Endothelial cell (in vitro differentiated cells): ENCODE measurements at regions not wholly inside any gene's neighbourhood (a gene's known extent, or its start where the extent isn't known, plus 50 kb on each side); places are given as distances from the start of the nearest gene placed in this dataset.

ENCODE experiments used
- DNase-seq: peaks from one replicate; pipeline ENCODE4 v3.0.0; 2021; ENCODE audit warnings: low spot score
- H3K27ac Mint-ChIP-seq: one replicate; pipeline ENCODE4 v1.8.0; 2021; ENCODE audit warnings: mixed read lengths, inconsistent platforms; ENCODE audit not compliant: unreplicated experiment
- H3K27me3 Mint-ChIP-seq: one replicate; pipeline ENCODE4 v1.8.0; 2021; ENCODE audit warnings: mild to moderate bottlenecking, moderate library complexity, mixed read lengths, inconsistent platforms; ENCODE audit not compliant: unreplicated experiment
- H3K36me3 Mint-ChIP-seq: one replicate; pipeline ENCODE4 v1.8.0; 2021; ENCODE audit warnings: mild to moderate bottlenecking, low read depth, mixed read lengths, inconsistent platforms; ENCODE audit not compliant: unreplicated experiment
- H3K4me1 Mint-ChIP-seq: one replicate; pipeline ENCODE4 v1.8.0; 2021; ENCODE audit warnings: mild to moderate bottlenecking, mixed read lengths, inconsistent platforms; ENCODE audit not compliant: unreplicated experiment
- H3K4me3 Mint-ChIP-seq: one replicate; pipeline ENCODE4 v1.8.0; 2021; ENCODE audit warnings: mild to moderate bottlenecking, mixed read lengths, inconsistent platforms; ENCODE audit not compliant: unreplicated experiment
- H3K9me3 Mint-ChIP-seq: one replicate; pipeline ENCODE4 v1.8.0; 2021; ENCODE audit warnings: mixed read lengths, inconsistent platforms; ENCODE audit not compliant: unreplicated experiment
- TF ChIP-seq, protein P1 (sequence below): fragments of 200-600 bp; sonication (generic); IDR thresholded peaks from one replicate; pipeline ENCODE4 v1.5.0; 2021; ENCODE audit warnings: antibody characterized with exemption; ENCODE audit not compliant: unreplicated experiment

GRCh38 chr5:27276119-27276518, 237.7 kb upstream of the CDH9 start:
- H3K4me3 Mint-ChIP-seq = no peak overlapping the region
- DNase-seq = no peak
- no peaks in the 10 kb centered on the region for H3K27me3 Mint-ChIP-seq
- TF ChIP-seq, protein P1, sequence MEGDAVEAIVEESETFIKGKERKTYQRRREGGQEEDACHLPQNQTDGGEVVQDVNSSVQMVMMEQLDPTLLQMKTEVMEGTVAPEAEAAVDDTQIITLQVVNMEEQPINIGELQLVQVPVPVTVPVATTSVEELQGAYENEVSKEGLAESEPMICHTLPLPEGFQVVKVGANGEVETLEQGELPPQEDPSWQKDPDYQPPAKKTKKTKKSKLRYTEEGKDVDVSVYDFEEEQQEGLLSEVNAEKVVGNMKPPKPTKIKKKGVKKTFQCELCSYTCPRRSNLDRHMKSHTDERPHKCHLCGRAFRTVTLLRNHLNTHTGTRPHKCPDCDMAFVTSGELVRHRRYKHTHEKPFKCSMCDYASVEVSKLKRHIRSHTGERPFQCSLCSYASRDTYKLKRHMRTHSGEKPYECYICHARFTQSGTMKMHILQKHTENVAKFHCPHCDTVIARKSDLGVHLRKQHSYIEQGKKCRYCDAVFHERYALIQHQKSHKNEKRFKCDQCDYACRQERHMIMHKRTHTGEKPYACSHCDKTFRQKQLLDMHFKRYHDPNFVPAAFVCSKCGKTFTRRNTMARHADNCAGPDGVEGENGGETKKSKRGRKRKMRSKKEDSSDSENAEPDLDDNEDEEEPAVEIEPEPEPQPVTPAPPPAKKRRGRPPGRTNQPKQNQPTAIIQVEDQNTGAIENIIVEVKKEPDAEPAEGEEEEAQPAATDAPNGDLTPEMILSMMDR = no peak
- no peaks in the 10 kb centered on the region for H3K4me1 Mint-ChIP-seq
- no peaks in the 10 kb centered on the region for H3K9me3 Mint-ChIP-seq
- no peak overlapping the region for H3K27ac Mint-ChIP-seq
- no peaks in the 10 kb centered on the region for H3K36me3 Mint-ChIP-seq

DNA sequence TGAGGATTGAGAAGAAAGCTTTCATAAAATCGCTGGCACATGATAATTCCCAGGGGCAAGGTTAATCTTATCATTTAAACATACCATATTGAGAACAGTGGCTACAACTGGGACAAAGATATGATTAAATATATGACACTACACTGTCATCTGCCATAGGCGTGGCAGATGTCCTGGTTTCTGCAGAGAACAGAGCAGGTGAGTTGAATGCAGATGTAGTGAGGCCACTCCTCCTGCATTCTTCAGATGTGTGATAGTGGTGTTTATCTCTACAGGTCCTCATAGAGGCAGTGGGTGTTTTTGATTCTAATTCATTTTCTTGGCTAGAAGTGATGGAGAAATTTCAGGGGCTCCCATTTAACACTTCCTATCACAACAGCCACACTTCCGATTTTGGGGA, 237.0 kb upstream of the CDH9 start:
- TF ChIP-seq, protein P1 = no peak
- H3K4me3 Mint-ChIP-seq = no peak overlapping the region
- H3K27ac Mint-ChIP-seq = no peak overlapping the region
- no peaks in the 10 kb centered on the region for H3K9me3 Mint-ChIP-seq
- H3K27me3 Mint-ChIP-seq = no peaks in the 10 kb centered on the region
- no peak for DNase-seq
- no peaks in the 10 kb centered on the region for H3K4me1 Mint-ChIP-seq
- no peaks in the 10 kb centered on the region for H3K36me3 Mint-ChIP-seq

DNA sequence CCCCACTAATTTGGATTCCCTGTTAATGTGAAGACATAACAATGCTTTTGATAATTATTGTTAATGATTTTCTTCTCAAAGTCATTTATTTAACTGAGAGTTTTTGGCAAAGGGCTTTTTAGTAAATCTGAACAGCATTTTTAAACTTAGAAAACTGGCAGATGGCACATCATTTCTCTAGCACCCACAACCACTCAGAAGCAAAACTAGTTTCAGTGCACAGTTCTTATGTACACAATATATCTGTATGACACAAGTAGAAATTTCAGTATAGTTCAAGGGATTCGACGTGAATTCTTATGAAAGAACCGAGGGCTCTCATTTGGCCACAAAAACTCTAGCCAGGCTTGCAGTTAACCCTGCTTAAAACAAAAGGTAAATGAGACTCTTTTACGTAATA, 231.4 kb upstream of the CDH9 start:
- no peak for DNase-seq
- Mint-ChIP-seq H3K36me3 (no peaks in the 10 kb centered on the region), H3K9me3 (no peaks in the 10 kb centered on the region), H3K4me1 (no peaks in the 10 kb centered on the region), H3K27ac (no peak overlapping the region), H3K27me3 (no peaks in the 10 kb centered on the region), H3K4me3 (no peak overlapping the region)
- TF ChIP-seq, protein P1 = no peak

DNA sequence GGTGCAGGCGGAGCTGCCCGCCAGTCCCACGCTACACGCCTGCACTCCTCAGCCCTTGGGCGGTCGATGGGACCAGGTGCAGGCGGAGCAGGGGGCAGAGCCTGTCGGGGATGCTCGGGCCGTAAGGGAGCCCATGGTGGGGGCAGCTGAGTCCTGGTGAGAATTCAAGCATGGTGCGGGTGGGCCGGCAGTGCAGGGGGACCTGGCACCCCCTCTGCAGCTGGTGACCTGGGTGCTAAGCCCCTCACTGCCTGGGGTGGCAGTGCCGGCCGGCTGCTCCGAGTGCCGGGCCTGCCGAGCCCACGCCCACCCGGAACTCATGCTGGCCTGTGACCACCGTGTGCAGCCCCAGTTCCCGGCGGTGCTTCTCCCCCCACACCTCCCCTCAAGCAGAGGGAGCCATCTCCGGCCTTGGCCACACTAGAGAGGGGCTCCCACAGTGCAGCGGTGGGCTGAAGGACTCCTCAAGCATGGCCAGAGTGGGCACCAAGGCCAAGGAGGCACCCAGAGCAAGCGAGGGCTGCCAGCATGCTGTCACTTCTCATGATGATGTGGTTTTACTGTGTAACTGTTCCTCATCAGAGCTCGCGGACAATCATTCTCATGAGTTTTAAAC, 228.9 kb upstream of the CDH9 start:
- Mint-ChIP-seq H3K4me3 (no peak overlapping the region), H3K27ac (no peak overlapping the region), H3K36me3 (no peaks in the 10 kb centered on the region), H3K4me1 (no peaks in the 10 kb centered on the region), H3K9me3 (peaks cover 5% of the 10 kb centered on the region), H3K27me3 (no peaks in the 10 kb centered on the region)
- TF ChIP-seq, protein P1 = no peak
- DNase-seq = no peak

- DNase-seq = no peak
- no peaks in the 10 kb centered on the region for H3K4me1 Mint-ChIP-seq
- H3K27ac Mint-ChIP-seq = no peak overlapping the region
- H3K4me3 Mint-ChIP-seq = no peak overlapping the region
- TF ChIP-seq, protein P1 = no peak
- H3K9me3 Mint-ChIP-seq = peaks cover 5% of the 10 kb centered on the region
- no peaks in the 10 kb centered on the region for H3K36me3 Mint-ChIP-seq
- no peaks in the 10 kb centered on the region for H3K27me3 Mint-ChIP-seq
These were observed 227.8 kb upstream of the CDH9 start for GRCh38 chr5:27266184-27266583.
